ENCODE measurements at regions not wholly inside any gene's neighbourhood (a gene's known extent, or its start where the extent isn't known, plus 50 kb on each side); places are given as distances from the start of the nearest gene placed in this dataset.

- no peak for DNase-seq
These were observed 398.2 kb upstream of the MEF2C start for GRCh38 chr5:89281211-89281610.

- DNase-seq: no peak
These were observed 397.4 kb upstream of the MEF2C start for GRCh38 chr5:89280103-89281037.

- DNase-seq: no peak
These were observed 396.5 kb upstream of the MEF2C start for GRCh38 chr5:89279391-89280036.

GRCh38 chr5:89277816-89278215, 394.8 kb upstream of the MEF2C start:
- DNase-seq: no peak

GRCh38 chr5:89276566-89277305, 393.8 kb upstream of the MEF2C start:
- no peak for DNase-seq

- no peak for DNase-seq
These were observed 392.3 kb upstream of the MEF2C start for GRCh38 chr5:89275066-89275855.

- no peak for DNase-seq
These were observed 390.3 kb upstream of the MEF2C start for GRCh38 chr5:89273289-89273688.

- no peak for DNase-seq
These were observed 387.9 kb upstream of the MEF2C start for GRCh38 chr5:89270901-89271300.

GRCh38 chr5:89269721-89270120, 386.7 kb upstream of the MEF2C start:
- no peak for DNase-seq

- no peak for DNase-seq
These were observed 385.5 kb upstream of the MEF2C start for GRCh38 chr5:89268460-89268859.

GRCh38 chr5:89267788-89268187, 384.8 kb upstream of the MEF2C start:
- no peak for DNase-seq

GRCh38 chr5:89265511-89266179, 382.7 kb upstream of the MEF2C start:
- no peak for DNase-seq

GRCh38 chr5:89263846-89264245, 380.9 kb upstream of the MEF2C start:
- no peak for DNase-seq

GRCh38 chr5:89262030-89262429, 379.0 kb upstream of the MEF2C start:
- DNase-seq: no peak

- DNase-seq: no peak
These were observed 377.3 kb upstream of the MEF2C start for GRCh38 chr5:89260254-89260653.

- DNase-seq: no peak
These were observed 373.0 kb upstream of the MEF2C start for GRCh38 chr5:89255845-89256463.

GRCh38 chr5:89253666-89254352, 370.8 kb upstream of the MEF2C start:
- DNase-seq: no peak

- DNase-seq: no peak
These were observed 363.9 kb upstream of the MEF2C start for GRCh38 chr5:89246864-89247263.

- no peak for DNase-seq
These were observed 363.3 kb upstream of the MEF2C start for GRCh38 chr5:89246252-89246651.

GRCh38 chr5:89243611-89244010, 360.6 kb upstream of the MEF2C start:
- no peak for DNase-seq

GRCh38 chr5:89241186-89241585, 358.2 kb upstream of the MEF2C start:
- no peak for DNase-seq

Measured in NCI-H2171 (cell line).